COR-L47 (cell line): ENCODE measurements at regions not wholly inside any gene's neighbourhood (a gene's known extent, or its start where the extent isn't known, plus 50 kb on each side); places are given as distances from the start of the nearest gene placed in this dataset.

Experiments
- DNase-seq: peaks from one replicate; lab custom pipeline; 2025; lab: John Stamatoyannopoulos, UW

GRCh38 chr13:40389081-40389641, 277.3 kb downstream of the FOXO1 start:
- no peak for DNase-seq

GRCh38 chr13:40390401-40390916, 276.0 kb downstream of the FOXO1 start:
- no peak for DNase-seq

- no peak for DNase-seq
Measured at GRCh38 chr13:40391788-40392187, 274.7 kb downstream of the FOXO1 start.

GRCh38 chr13:40394304-40394985, 272.0 kb downstream of the FOXO1 start:
- no peak for DNase-seq

- no peak for DNase-seq
Measured at GRCh38 chr13:40398065-40398464, 268.4 kb downstream of the FOXO1 start.

GRCh38 chr13:40399756-40400155, 266.7 kb downstream of the FOXO1 start:
- no peak for DNase-seq

GRCh38 chr13:40401911-40402776, 264.3 kb downstream of the FOXO1 start:
- DNase-seq: no peak

- no peak for DNase-seq
Measured at GRCh38 chr13:40402931-40403431, 263.5 kb downstream of the FOXO1 start.

- DNase-seq: no peak
Measured at GRCh38 chr13:40403509-40404241, 262.8 kb downstream of the FOXO1 start.

- no peak for DNase-seq
Measured at GRCh38 chr13:40404407-40404806, 262.0 kb downstream of the FOXO1 start.

- DNase-seq: no peak
Measured at GRCh38 chr13:40404967-40405716, 261.3 kb downstream of the FOXO1 start.

- DNase-seq: no peak
Measured at GRCh38 chr13:40406405-40407120, 259.9 kb downstream of the FOXO1 start.

- no peak for DNase-seq
Measured at GRCh38 chr13:40407567-40407966, 258.9 kb downstream of the FOXO1 start.

GRCh38 chr13:40408602-40409001, 257.8 kb downstream of the FOXO1 start:
- DNase-seq: no peak

GRCh38 chr13:40409278-40409677, 257.2 kb downstream of the FOXO1 start:
- no peak for DNase-seq

GRCh38 chr13:40410315-40410714, 256.1 kb downstream of the FOXO1 start:
- no peak for DNase-seq

- DNase-seq: no peak
Measured at GRCh38 chr13:40420160-40420740, 246.2 kb downstream of the FOXO1 start.

- DNase-seq: no peak
Measured at GRCh38 chr13:40422588-40423235, 243.7 kb downstream of the FOXO1 start.

- no peak for DNase-seq
Measured at GRCh38 chr13:40428354-40428753, 238.1 kb downstream of the FOXO1 start.
